SK-N-SH treated with all-trans-retinoic acid at 6 μM for 48 hours (cell line): ENCODE measurements at regions not wholly inside any gene's neighbourhood (a gene's known extent, or its start where the extent isn't known, plus 50 kb on each side); places are given as distances from the start of the nearest gene placed in this dataset.

ENCODE experiments used
- CREB5 ChIP-seq: fragments of 250-450 bp; sonication (Bioruptor Pico); IDR thresholded peaks from 2 replicates; pipeline ENCODE4 v1.5.1; 2020; ENCODE audit warnings: low read depth, mild to moderate bottlenecking, moderate library complexity
- ISL1 ChIP-seq: fragments of 250-450 bp; sonication (Bioruptor Pico); IDR thresholded peaks from 2 replicates; pipeline ENCODE4 v2.1.2; 2022; ENCODE audit warnings: mild to moderate bottlenecking, moderate library complexity
- PATZ1 ChIP-seq: fragments of 250-450 bp; sonication (Bioruptor Pico); IDR thresholded peaks from 2 replicates; pipeline ENCODE4 v1.8.0; 2020; ENCODE audit warnings: mild to moderate bottlenecking, moderate library complexity, borderline replicate concordance
- TSHZ2 ChIP-seq: fragments of 250-450 bp; sonication (Bioruptor Pico); IDR thresholded peaks from 2 replicates; pipeline ENCODE4 v1.5.0; 2020; ENCODE audit warnings: mild to moderate bottlenecking, moderate library complexity
- ZC3H10 ChIP-seq: fragments of 250-450 bp; sonication (Bioruptor Pico); IDR thresholded peaks from 2 replicates; pipeline ENCODE4 v1.5.1; 2021; ENCODE audit warnings: mild to moderate bottlenecking, moderate library complexity
- ZNF565 ChIP-seq: fragments of 450-650 bp; formaldehyde crosslinking; conservative IDR thresholded peaks from 2 replicates; pipeline ENCODE4 v1.5.0; 2020; ENCODE audit warnings: low read depth, mild to moderate bottlenecking, moderate library complexity
- ZNF8 ChIP-seq: fragments of 450-650 bp; formaldehyde crosslinking; IDR thresholded peaks from 2 replicates; pipeline ENCODE4 v1.5.0; 2020; ENCODE audit warnings: mild to moderate bottlenecking, moderate library complexity

- TF ChIP-seq ZNF565 (CRISPR knock-in tag) (no peak), ISL1 (CRISPR knock-in tag) (no peak), ZNF8 (no peak), TSHZ2 (CRISPR knock-in tag) (no peak), PATZ1 (CRISPR knock-in tag) (no peak), ZC3H10 (CRISPR knock-in tag) (no peak), CREB5 (no peak)
These were observed 75.2 kb upstream of the SMARCA2 start for GRCh38 chr9:1939926-1940368.
